ENCODE measurements at regions not wholly inside any gene's neighbourhood (a gene's known extent, or its start where the extent isn't known, plus 50 kb on each side); places are given as distances from the start of the nearest gene placed in this dataset.

GRCh38 chr3:859135-859534 is 233.7 kb upstream of the CNTN6 start:
- TF ChIP-seq CTCF (conservative IDR thresholded peaks at IDR 0.05; ENCODE audit: low read length) (no peak), EZH2phosphoT487 (IDR thresholded peaks at IDR 0.05; ENCODE audit: borderline replicate concordance) (no peak)

All from Loucy (cell line).